GM10266 (cell line): ENCODE measurements at regions not wholly inside any gene's neighbourhood (a gene's known extent, or its start where the extent isn't known, plus 50 kb on each side); places are given as distances from the start of the nearest gene placed in this dataset.

Source experiments
- DNase-seq: peaks from one replicate; pipeline ENCODE4 v3.0.0; 2012; ENCODE audit errors: extremely low spot score
- TF ChIP-seq, protein P1 (sequence below): IDR thresholded peaks from 2 replicates; pipeline ENCODE4 v1.5.1; 2012; ENCODE audit warnings: mild to moderate bottlenecking, low read depth; ENCODE audit not compliant: control insufficient read depth, insufficient read depth; ENCODE audit errors: missing control alignments

DNA sequence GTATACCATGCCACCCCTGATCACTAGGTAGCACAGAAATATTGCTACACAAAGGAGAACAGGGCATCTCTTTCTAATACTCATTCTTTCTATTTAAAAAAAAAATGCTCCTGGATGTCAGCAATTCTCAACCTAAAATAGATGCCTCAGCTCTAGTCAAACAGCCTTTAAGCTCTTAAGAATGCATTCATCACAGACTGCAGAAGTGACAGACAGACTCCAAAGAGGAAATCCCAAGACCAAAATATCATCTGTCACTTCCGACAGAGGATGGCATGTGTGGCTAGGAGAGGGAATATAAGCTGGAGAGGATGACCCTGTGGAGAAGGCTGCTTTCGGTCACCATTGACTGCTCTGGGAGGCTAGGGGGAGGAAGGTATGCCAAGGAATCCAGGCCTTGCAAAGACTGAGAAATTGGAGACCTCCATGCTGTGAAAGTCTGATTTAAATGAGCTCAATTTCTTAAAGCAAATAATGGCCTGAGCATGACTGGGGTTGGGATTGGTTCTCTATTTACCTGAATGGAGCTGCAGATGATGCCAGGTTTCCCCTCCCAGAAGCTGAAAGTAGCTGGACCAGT lies 277.4 kb downstream of the BRINP2 start:
- no peak for DNase-seq
- TF ChIP-seq, protein P1, sequence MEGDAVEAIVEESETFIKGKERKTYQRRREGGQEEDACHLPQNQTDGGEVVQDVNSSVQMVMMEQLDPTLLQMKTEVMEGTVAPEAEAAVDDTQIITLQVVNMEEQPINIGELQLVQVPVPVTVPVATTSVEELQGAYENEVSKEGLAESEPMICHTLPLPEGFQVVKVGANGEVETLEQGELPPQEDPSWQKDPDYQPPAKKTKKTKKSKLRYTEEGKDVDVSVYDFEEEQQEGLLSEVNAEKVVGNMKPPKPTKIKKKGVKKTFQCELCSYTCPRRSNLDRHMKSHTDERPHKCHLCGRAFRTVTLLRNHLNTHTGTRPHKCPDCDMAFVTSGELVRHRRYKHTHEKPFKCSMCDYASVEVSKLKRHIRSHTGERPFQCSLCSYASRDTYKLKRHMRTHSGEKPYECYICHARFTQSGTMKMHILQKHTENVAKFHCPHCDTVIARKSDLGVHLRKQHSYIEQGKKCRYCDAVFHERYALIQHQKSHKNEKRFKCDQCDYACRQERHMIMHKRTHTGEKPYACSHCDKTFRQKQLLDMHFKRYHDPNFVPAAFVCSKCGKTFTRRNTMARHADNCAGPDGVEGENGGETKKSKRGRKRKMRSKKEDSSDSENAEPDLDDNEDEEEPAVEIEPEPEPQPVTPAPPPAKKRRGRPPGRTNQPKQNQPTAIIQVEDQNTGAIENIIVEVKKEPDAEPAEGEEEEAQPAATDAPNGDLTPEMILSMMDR = no peak

DNA sequence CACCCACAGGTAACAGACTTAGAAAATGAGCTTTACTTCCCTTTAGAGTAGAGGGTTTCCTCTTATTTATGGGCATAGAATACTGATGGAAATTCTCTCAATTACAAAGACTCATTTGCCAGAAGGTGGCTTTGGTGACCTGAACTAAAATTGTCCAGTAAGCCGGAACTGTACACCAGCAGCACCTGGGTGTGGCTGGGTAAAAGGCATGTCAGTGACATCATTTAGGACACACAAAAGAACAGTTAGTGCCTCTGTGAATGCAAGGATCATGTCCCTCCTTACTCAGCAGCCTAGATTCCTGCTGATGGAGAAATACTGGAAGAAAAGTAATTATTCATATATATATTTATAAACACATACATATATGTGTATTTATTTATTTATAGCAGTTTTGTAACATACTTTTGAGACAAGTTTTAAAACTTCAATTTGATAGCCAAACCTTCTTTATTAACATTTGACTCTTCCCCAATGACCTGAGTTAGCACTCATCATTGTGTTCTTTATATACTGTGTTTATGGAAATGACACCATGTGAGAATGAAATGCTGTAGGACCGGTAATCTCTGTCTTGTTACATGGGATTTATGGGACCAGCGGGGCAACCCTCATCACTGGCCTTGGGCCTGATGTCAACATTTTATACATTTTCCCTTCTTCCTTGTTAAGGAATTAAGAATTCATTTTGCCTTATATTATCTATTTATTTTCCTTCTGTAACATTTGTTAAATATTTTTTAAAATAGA lies 274.4 kb downstream of the BRINP2 start:
- no peak for DNase-seq
- TF ChIP-seq, protein P1 = no peak

DNA sequence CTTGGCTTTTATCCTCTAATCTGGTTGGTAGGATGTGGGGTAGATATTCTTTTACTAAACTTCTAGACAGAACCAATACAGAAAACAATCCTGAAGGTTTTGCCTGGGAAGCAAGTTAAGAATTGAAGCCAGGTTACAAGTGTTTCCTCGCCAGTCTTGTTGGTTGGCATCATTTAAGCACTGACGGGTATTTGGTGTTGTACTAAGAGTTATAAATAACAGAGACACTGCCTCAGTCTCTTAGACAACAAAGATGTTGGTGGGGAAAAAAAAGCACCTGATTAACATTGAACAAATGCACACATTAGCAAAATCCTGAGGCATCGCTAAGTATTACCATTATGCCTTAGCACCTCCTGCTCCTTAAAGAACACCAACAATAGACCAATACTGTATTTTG lies 272.2 kb downstream of the BRINP2 start:
- TF ChIP-seq, protein P1 = no peak
- DNase-seq = no peak

DNA sequence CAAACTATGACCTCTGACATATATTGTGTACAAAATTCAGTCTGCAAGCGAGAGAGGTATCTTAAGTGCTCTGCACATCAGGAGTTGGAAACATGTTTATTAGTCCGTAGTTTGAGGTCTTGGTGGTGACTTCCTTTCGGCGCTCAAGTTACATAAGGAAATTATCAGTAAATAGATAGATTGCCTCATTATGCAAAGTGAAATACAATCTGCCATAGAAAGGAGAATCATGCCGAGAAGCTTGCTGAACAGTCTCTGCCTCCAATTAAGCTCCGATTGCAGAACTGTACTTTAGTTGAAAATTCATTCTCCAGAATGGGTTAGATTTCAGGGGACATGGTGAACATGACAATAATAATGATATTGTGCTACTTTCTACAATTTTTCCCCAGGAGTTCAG lies 271.8 kb downstream of the BRINP2 start:
- TF ChIP-seq, protein P1 = no peak
- no peak for DNase-seq

DNA sequence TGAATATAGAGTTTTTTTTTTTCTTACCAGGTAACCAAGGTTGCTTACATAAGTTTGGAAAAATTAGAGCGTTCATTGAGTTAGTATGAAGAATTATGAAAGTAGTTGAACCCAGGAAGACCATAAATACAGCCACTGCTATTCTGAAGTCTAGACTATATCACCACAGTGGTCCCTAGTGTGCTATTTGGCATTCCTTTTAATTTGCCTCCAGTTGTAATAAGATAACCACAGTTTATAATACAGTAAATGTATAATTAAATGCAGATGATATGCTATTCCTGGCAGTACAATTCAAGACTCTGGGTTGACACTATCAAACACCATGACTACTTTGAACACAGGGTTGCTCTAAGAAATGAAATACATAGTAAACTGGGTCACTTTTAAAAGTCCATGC lies 270.5 kb downstream of the BRINP2 start:
- no peak for DNase-seq
- TF ChIP-seq, protein P1 = no peak

DNA sequence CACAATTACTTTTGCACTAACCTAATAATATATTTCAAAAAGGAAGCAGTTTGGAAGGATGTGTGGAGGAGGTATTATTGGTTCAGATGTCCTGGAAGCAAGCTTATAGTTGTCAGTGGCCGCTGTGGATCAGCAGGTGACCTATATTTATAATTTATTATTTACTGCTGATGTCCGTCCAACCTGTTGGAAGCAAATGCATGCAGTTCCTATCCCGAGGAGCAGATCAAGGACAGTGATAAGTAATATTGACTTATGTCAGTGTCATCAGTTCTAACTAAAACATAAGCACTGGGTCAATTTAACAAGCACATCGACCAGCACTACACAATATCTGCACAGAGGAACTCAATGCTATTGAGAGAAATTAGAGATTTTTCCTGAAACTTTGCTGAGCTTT lies 270.1 kb downstream of the BRINP2 start:
- no peak for DNase-seq
- TF ChIP-seq, protein P1 = no peak

DNA sequence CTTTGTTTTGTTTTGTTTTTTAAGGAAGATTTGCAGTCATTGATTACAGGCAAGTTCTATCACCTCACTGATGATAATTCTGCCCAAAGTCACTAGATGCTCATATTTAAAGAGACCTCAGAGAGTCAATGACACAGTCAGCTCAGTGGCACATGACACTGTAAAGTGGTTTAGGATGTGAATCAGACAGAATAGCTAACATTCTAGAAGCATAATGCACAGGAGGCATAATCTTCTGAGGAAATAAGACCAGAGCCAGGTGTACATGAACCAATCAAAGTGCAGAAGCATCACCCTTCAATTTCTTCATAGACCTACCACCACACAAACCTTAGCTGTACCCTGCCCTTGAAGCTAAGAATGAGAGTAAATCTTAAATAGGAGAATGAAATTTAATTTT lies 268.5 kb downstream of the BRINP2 start:
- no peak for DNase-seq
- TF ChIP-seq, protein P1 = no peak
